ENCODE measurements at regions not wholly inside any gene's neighbourhood (a gene's known extent, or its start where the extent isn't known, plus 50 kb on each side); places are given as distances from the start of the nearest gene placed in this dataset.

- TF ChIP-seq RFX5 (IDR thresholded peaks at IDR 0.05; ENCODE audit: low read depth, low read length) (no peak), NFIC (IDR thresholded peaks at IDR 0.05; ENCODE audit: low read depth, low read length) (no peak), POLR2A (IDR thresholded peaks at IDR 0.05; ENCODE audit: low read depth, low read length) (no peak), REST (IDR thresholded peaks at IDR 0.05; ENCODE audit: low read depth, low read length) (no peak), SP1 (IDR thresholded peaks at IDR 0.05; ENCODE audit: low read depth, low read length) (no peak), ATF2 (IDR thresholded peaks at IDR 0.05; ENCODE audit: low read length) (no peak)
Observed at GRCh38 chr1:194039578-194039977, 853.2 kb upstream of the B3GALT2 start.
